A673 (cell line): ENCODE measurements at regions not wholly inside any gene's neighbourhood (a gene's known extent, or its start where the extent isn't known, plus 50 kb on each side); places are given as distances from the start of the nearest gene placed in this dataset.

Experiments used
- EZH2 ChIP-seq: fragments of 200-600 bp; sonication (generic); IDR thresholded peaks from 2 replicates; pipeline ENCODE4 v1.6.1; 2017; ENCODE audit warnings: borderline replicate concordance, low read depth, mild to moderate bottlenecking, mixed read lengths, antibody characterized with exemption, low read length; ENCODE audit not compliant: poor library complexity, severe bottlenecking
- TF ChIP-seq, protein P1 (sequence below): fragments of 300-800, 200-600 bp; sonication (generic); conservative IDR thresholded peaks from 2 replicates; pipeline ENCODE4 v1.5.1; 2017; ENCODE audit warnings: low read depth, mild to moderate bottlenecking, antibody characterized with exemption, low read length, moderate library complexity, mixed read lengths

DNA sequence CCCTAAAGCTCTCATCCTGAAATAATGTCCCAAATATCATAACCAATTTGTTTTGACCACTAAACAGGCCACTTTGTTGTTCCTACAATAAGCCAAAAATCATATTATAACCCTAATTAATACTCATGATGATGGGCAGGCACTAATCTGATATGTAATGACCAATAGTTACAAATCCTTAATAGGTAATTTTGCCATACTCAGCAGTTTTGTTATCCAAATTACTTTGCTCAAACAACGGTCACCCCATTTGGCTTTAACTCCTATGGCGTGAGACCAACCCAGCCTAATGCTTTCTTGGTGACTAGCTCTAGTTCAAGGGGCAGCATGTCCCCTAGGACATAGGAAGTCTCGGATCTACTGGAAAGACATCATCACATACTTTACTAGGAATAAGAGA, 123.2 kb upstream of the ID4 start:
- TF ChIP-seq, protein P1, sequence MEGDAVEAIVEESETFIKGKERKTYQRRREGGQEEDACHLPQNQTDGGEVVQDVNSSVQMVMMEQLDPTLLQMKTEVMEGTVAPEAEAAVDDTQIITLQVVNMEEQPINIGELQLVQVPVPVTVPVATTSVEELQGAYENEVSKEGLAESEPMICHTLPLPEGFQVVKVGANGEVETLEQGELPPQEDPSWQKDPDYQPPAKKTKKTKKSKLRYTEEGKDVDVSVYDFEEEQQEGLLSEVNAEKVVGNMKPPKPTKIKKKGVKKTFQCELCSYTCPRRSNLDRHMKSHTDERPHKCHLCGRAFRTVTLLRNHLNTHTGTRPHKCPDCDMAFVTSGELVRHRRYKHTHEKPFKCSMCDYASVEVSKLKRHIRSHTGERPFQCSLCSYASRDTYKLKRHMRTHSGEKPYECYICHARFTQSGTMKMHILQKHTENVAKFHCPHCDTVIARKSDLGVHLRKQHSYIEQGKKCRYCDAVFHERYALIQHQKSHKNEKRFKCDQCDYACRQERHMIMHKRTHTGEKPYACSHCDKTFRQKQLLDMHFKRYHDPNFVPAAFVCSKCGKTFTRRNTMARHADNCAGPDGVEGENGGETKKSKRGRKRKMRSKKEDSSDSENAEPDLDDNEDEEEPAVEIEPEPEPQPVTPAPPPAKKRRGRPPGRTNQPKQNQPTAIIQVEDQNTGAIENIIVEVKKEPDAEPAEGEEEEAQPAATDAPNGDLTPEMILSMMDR, result no peak
- TF ChIP-seq EZH2, result no peak
